ENCODE measurements at regions not wholly inside any gene's neighbourhood (a gene's known extent, or its start where the extent isn't known, plus 50 kb on each side); places are given as distances from the start of the nearest gene placed in this dataset.

- TF ChIP-seq POLR2A (IDR thresholded peaks at IDR 0.05; ENCODE audit: low read depth, low read length) (no peak), TAF1 (IDR thresholded peaks at IDR 0.05; ENCODE audit: borderline replicate concordance, low read depth, low read length) (no peak), POLR2AphosphoS5 (IDR thresholded peaks at IDR 0.05; ENCODE audit: low read depth, low read length) (no peak)
These were observed 57.1 kb upstream of the CEP162 start for GRCh38 chr6:84284428-84285049.
